ENCODE measurements at regions not wholly inside any gene's neighbourhood (a gene's known extent, or its start where the extent isn't known, plus 50 kb on each side); places are given as distances from the start of the nearest gene placed in this dataset.

DNA sequence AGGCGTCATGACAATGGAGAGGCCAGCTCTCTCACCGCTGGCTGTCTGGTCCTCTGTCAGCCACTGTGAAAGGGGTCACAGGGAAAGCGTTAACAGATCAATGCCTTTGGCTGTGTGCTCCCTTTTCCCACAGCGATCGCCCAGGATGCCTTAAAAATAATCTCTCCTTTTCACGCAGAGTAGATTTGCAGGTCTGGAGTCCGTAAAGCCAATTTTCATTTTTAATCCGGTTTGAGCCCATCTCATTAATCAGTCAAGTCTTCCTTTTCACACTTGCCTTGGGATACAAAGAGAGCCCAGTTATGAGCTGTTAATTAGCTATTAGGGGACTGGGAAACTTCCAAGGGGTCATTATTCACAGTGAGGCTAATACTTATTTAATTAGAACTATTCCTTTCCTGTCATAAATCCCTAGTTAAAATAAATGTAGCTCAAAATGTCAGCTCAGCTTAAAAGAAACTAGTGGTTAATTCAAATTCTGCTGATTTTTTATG is 104.3 kb upstream of the RASGRP1 start:
- TF ChIP-seq POLR2AphosphoS5 (IDR thresholded peaks at IDR 0.05; ENCODE audit: low read depth, low read length) (no peak), POLR2A (IDR thresholded peaks at IDR 0.05; ENCODE audit: low read depth, low read length) (no peak), SPI1 (IDR thresholded peaks at IDR 0.05; ENCODE audit: low read depth, low read length) (no peak), POU2F2 (IDR thresholded peaks at IDR 0.05; ENCODE audit: low read depth, low read length) (no peak)
